K562 (cell line): ENCODE measurements at regions not wholly inside any gene's neighbourhood (a gene's known extent, or its start where the extent isn't known, plus 50 kb on each side); places are given as distances from the start of the nearest gene placed in this dataset.

Source experiments
- HMG20A ChIP-seq: fragments of 450-650 bp; formaldehyde crosslinking; conservative IDR thresholded peaks from 2 replicates; pipeline ENCODE4 v1.4.0; 2020; ENCODE audit warnings: mild to moderate bottlenecking, mixed read lengths
- MAZ ChIP-seq, 2 experiments: fragments of 450-650 bp in 1 of 2; sonication (generic) in 1 of 2; formaldehyde crosslinking; IDR thresholded peaks in 1 of 2; conservative IDR thresholded peaks in 1 of 2; 2 replicates each; pipeline versions ENCODE4 v1.4.0 to v1.5.0; 2020; ENCODE audit warnings: mild to moderate bottlenecking in 1 of 2, missing genetic modification reagents in 1 of 2
- SIRT6 ChIP-seq: IDR thresholded peaks from one replicate; pipeline ENCODE4 v1.6.1; 2012; ENCODE audit warnings: low read depth, mild to moderate bottlenecking, control low read depth, inconsistent platforms, low read length, moderate library complexity
- SMAD3 ChIP-seq: fragments of 450-650 bp; formaldehyde crosslinking; conservative IDR thresholded peaks from 2 replicates; pipeline ENCODE4 v1.4.0; 2020; ENCODE audit warnings: mild to moderate bottlenecking
- ZC3H11A ChIP-seq: IDR thresholded peaks from 2 replicates; pipeline ENCODE4 v1.6.1; 2012; ENCODE audit warnings: low read depth, low read length, improper control_type of control experiment
- TF ChIP-seq, protein P1 (sequence below), 3 experiments: IDR thresholded peaks in 2 of 3; conservative IDR thresholded peaks in 1 of 3; 2 replicates each; pipeline ENCODE4 v1.5.1; 2011 to 2012; ENCODE audit warnings: low read length in 3 of 3, mild to moderate bottlenecking in 3 of 3, control low read depth in 2 of 3, improper control_type of control experiment in 1 of 3, inconsistent platforms in 1 of 3, low read depth in 1 of 3, mixed read lengths in 1 of 3, moderate library complexity in 1 of 3; ENCODE audit not compliant: insufficient read depth in 2 of 3
- TF ChIP-seq, protein P2 (sequence below): fragments of 250-450 bp; sonication (Bioruptor Pico); IDR thresholded peaks from 2 replicates; pipeline ENCODE4 v1.9.0; 2021; ENCODE audit warnings: mild to moderate bottlenecking, inconsistent platforms

- TF ChIP-seq, protein P1, sequence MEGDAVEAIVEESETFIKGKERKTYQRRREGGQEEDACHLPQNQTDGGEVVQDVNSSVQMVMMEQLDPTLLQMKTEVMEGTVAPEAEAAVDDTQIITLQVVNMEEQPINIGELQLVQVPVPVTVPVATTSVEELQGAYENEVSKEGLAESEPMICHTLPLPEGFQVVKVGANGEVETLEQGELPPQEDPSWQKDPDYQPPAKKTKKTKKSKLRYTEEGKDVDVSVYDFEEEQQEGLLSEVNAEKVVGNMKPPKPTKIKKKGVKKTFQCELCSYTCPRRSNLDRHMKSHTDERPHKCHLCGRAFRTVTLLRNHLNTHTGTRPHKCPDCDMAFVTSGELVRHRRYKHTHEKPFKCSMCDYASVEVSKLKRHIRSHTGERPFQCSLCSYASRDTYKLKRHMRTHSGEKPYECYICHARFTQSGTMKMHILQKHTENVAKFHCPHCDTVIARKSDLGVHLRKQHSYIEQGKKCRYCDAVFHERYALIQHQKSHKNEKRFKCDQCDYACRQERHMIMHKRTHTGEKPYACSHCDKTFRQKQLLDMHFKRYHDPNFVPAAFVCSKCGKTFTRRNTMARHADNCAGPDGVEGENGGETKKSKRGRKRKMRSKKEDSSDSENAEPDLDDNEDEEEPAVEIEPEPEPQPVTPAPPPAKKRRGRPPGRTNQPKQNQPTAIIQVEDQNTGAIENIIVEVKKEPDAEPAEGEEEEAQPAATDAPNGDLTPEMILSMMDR (IDR thresholded peaks at IDR 0.05 in 2 of 3, conservative IDR thresholded peaks at IDR 0.05 in 1 of 3; ENCODE audit: insufficient read depth in 2 of 3, low read depth in 1 of 3, low read length in 3 of 3) = no peak
- TF ChIP-seq ZC3H11A (no peak), SIRT6 (no peak), SMAD3 (no peak), HMG20A (CRISPR knock-in tag) (no peak), MAZ (CRISPR knock-in tag; conservative IDR thresholded peaks at IDR 0.05 in 1 of 2, IDR thresholded peaks at IDR 0.05 in 1 of 2) (no peak)
- TF ChIP-seq, protein P2, sequence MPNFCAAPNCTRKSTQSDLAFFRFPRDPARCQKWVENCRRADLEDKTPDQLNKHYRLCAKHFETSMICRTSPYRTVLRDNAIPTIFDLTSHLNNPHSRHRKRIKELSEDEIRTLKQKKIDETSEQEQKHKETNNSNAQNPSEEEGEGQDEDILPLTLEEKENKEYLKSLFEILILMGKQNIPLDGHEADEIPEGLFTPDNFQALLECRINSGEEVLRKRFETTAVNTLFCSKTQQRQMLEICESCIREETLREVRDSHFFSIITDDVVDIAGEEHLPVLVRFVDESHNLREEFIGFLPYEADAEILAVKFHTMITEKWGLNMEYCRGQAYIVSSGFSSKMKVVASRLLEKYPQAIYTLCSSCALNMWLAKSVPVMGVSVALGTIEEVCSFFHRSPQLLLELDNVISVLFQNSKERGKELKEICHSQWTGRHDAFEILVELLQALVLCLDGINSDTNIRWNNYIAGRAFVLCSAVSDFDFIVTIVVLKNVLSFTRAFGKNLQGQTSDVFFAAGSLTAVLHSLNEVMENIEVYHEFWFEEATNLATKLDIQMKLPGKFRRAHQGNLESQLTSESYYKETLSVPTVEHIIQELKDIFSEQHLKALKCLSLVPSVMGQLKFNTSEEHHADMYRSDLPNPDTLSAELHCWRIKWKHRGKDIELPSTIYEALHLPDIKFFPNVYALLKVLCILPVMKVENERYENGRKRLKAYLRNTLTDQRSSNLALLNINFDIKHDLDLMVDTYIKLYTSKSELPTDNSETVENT (CRISPR knock-in tag) = no peak
Observed at GRCh38 chr5:42036379-42036778, 111.3 kb downstream of the FBXO4 start.
